Coronary artery (tissue), 2 donors: ENCODE measurements at regions not wholly inside any gene's neighbourhood (a gene's known extent, or its start where the extent isn't known, plus 50 kb on each side); places are given as distances from the start of the nearest gene placed in this dataset.
"Not testable (repeated sequence)": the region's sequence is repeated elsewhere in the genome, so short reads cannot be mapped to it uniquely, and the experiment has no call there.

ENCODE experiments used
- DNase-seq: peaks from one replicate; pipeline ENCODE4 v3.0.0-alpha.2; 2017; ENCODE audit warnings: low spot score
- H3K27ac ChIP-seq, 2 donors: fragments of 200-600 bp; sonication (generic); one replicate each; pipeline ENCODE4 v1.5.1; 2016 to 2019
- H3K4me3 ChIP-seq: fragments of 200-600 bp; sonication (generic); 2 replicates; pipeline ENCODE4 v1.5.1; 2016; ENCODE audit warnings: mild to moderate bottlenecking, moderate library complexity
- TF ChIP-seq, protein P1 (sequence below): fragments of 200-600 bp; sonication (generic); IDR thresholded peaks from one replicate; pipeline ENCODE4 v1.5.1; 2019; ENCODE audit warnings: antibody characterized with exemption

DNA sequence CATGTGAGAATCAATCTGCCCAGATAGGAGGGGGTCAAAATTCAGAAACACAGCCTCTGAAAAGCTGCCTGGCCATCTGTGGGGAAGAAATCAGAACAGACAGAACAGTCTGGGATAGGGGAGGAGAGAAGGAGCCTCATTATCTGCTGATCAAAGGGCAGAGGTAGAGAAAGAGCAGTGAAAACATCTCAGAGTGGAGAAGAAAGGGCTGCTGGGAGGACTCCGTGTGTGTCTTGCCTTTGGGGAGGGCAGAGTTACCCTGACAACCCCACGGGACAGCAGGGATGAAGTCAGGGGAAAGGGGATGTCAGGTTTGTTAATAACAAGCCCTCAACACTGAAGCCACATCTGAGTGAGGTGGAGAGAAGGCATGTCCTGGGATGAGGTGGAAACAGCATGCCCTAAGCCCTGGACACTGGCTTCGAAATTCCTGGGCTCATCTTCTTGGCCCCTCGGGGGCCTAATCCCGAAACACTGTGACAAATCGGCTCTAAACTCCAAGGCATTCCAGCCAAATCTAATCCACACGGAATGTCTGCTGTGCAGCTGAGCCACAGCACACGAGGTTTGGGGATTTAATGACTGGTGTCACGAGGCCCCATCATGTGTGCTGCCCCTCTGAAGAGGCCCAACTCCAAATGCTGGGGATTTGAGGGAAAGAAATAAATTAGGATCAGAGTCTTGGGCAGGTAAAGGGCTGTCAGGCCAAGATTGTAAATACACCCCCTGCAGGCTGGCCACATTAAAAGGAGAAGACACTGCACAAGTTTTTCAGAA lies 82.8 kb upstream of the FGFR2 start:
- TF ChIP-seq, protein P1, sequence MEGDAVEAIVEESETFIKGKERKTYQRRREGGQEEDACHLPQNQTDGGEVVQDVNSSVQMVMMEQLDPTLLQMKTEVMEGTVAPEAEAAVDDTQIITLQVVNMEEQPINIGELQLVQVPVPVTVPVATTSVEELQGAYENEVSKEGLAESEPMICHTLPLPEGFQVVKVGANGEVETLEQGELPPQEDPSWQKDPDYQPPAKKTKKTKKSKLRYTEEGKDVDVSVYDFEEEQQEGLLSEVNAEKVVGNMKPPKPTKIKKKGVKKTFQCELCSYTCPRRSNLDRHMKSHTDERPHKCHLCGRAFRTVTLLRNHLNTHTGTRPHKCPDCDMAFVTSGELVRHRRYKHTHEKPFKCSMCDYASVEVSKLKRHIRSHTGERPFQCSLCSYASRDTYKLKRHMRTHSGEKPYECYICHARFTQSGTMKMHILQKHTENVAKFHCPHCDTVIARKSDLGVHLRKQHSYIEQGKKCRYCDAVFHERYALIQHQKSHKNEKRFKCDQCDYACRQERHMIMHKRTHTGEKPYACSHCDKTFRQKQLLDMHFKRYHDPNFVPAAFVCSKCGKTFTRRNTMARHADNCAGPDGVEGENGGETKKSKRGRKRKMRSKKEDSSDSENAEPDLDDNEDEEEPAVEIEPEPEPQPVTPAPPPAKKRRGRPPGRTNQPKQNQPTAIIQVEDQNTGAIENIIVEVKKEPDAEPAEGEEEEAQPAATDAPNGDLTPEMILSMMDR: no peak
- DNase-seq: no peak
- Histone ChIP-seq H3K4me3 (no peak overlapping the region), H3K27ac (no peak overlapping the region)

DNA sequence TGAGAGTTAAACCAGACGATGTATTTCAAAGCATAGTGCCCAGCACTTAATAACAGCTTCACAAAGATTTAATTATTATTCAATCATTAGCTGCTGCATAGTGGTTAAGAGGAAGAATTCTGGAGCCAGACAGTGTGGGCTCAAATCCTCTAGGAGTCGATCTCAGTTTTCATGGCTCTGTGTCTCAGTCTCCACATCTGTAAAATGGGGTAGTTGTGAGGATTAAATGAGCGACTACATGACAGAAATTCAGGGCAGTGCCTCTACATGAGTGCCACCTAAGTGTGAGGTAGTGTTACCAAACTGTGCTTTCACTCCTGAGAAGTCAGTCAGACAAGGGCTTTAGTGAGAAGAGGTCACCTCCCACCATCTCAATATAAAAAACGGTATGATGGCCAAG lies 81.7 kb upstream of the FGFR2 start:
- TF ChIP-seq, protein P1: no peak
- H3K27ac ChIP-seq: no peak overlapping the region
- DNase-seq: no peak
- no peak overlapping the region for H3K4me3 ChIP-seq

DNA sequence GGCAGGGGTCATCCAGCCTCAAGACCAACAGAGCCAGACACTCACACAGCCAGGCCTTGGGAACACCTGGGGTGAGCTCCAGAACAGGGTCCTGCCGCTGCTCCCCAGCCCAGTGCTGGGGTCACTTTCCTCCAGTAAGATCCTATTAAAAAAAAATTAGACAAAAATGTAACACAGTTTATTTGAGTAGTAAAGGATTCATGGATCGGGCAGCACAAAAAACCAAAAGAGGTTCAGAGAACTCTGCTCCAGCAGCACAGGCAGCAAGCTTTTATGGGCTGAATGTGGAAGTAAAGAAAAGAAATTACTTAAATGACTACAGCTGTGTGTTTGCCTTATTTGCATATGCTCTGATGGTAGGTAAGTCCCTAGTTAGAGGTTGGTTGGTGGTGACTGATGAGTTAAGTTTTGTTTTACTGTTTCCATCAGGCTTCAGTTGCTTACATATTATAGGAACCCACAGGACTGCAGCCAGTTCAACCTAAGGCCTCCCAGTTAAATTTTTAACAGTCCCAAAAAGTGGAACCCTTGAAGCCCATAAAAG lies 80.5 kb upstream of the FGFR2 start:
- TF ChIP-seq, protein P1: no peak
- DNase-seq: no peak

DNA sequence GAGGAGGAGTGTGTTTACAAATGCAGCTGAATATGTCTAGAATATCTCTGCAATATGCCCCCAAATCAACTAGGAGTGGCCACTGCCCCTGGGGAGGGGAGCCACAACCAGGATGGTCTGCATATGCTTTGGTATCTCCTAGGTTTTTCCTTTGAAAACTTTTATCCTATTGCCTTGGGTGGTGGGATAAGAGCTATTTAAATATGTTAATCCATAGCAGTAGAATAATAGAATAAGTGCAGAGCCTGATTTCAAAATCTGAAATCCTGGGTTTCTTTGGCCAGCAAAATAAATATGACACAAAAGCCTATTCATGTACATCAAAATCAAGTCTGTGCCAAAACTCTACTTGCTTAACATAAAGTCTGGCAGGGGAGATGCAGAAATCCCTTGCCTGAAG lies 79.6 kb upstream of the FGFR2 start:
- no peak overlapping the region for H3K4me3 ChIP-seq
- TF ChIP-seq, protein P1: no peak
- no peak for DNase-seq

More for the DNA sequence above, 80.5 kb upstream of the FGFR2 start:
- Histone ChIP-seq H3K27ac (no peak overlapping the region), H3K4me3 (no peak overlapping the region)

DNA sequence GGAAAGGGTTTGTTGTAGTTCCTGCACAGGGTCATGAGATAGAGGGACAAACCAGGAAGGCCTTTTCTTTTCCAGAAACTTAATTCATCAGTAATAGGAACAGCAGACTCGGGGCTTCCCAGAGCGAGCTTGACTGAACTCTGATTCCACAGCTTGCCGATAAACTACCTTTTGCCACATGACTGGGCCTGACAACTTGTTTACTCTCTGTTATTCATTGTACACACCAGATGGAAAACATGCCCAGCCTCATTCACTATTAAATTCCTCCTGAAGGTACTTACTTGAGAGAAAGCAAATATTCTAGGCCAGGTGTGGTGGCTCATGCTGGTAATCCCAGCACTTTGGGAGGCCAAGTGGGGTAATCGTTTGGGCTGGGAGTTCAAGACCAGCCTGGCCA lies 77.1 kb upstream of the FGFR2 start:
- H3K4me3 ChIP-seq: no peak overlapping the region
- no peak overlapping the region for H3K27ac ChIP-seq
- DNase-seq: no peak
- TF ChIP-seq, protein P1: no peak

More for the DNA sequence above, 79.6 kb upstream of the FGFR2 start:
- no peak overlapping the region for H3K27ac ChIP-seq

DNA sequence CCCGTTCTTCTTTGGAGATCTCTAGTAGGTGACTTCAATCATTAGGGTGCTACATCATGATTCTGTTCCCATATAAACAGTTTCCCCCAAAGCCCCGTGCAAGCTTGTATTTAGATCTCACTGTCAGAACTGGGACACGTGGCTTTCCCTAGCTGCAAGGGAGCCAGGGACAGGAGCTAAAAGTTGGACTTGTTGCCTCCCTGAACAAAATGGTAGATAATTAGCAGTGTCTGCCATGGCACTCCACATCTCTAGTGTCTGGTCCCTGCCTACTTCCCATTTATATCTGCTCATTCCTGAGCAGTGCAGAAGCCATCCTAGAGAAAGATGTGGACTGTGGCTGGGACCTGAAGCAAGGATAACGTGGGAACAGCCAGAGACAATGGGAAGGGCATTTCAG lies 76.6 kb upstream of the FGFR2 start:
- DNase-seq: no peak
- Histone ChIP-seq H3K27ac (no peak overlapping the region), H3K4me3 (no peak overlapping the region)
- TF ChIP-seq, protein P1: no peak

DNA sequence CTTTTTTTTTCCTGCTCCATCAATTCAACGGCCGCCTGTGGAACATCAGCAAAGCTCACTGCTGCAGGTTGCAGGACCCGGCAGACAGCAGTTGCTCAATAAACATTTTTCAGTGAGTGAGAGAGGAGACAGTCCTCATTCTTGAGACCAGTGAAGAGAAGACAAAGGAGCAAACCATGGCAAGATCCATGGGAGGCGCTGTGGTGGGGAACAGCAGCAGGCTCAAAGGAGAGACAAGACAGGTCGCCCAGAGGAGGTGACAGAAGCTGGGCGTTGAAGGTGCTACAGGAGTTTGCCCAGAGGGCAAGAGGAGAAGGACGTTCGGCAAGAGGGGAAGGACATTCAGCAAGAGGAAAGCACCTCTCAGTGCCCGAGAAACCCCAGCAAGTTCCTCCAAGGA lies 74.5 kb upstream of the FGFR2 start:
- Histone ChIP-seq H3K27ac (no peak overlapping the region), H3K4me3 (no peak overlapping the region)
- TF ChIP-seq, protein P1: no peak
- no peak for DNase-seq

DNA sequence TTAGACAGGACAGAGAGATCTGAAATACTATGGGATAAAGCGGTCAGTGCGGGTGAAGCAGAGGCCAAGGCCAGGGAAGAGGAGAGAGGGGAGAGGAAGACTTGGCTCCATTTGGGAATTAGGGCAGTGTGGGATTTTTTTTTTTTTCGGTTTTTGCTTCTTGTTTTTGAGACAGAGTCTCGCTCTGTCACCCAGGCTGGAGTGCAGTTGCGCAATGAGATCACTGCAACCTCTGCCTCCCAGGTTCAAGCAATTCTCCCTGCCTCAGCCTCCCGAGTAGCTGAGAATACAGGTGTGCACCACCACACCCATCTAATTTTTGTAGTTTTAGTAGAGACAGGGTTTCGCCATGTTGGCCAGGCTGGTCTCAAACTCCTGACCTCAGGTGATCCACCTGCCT lies 71.6 kb upstream of the FGFR2 start:
- DNase-seq, H3K4me3 ChIP-seq, H3K27ac ChIP-seq: not testable (repeated sequence)
